DMS153 (cell line): ENCODE measurements at regions not wholly inside any gene's neighbourhood (a gene's known extent, or its start where the extent isn't known, plus 50 kb on each side); places are given as distances from the start of the nearest gene placed in this dataset.

Experiments
- DNase-seq: peaks from one replicate; lab custom pipeline; 2025; lab: John Stamatoyannopoulos, UW

GRCh38 chr16:62088731-62089410, 52.6 kb upstream of the CDH8 start:
- DNase-seq = no peak
